Gastrocnemius medialis (tissue), 4 donors: ENCODE measurements at regions not wholly inside any gene's neighbourhood (a gene's known extent, or its start where the extent isn't known, plus 50 kb on each side); places are given as distances from the start of the nearest gene placed in this dataset.

ENCODE experiments used
- ATAC-seq, 2 donors: fragments of 150-250 bp; one replicate each; pipeline ENCODE4 v1.9.1; 2016
- DNase-seq, 2 donors: peaks; one replicate each; pipeline ENCODE4 v3.0.0-alpha.2; 2019
- H3K27ac ChIP-seq, 4 donors: fragments of 200-600 bp; sonication (generic); 1 replicate in 1 of 4; 2 replicates in 3 of 4; pipeline ENCODE4 v1.5.1; 2016 to 2018; ENCODE audit warnings: mild to moderate bottlenecking in 2 of 4, moderate library complexity in 1 of 4
- H3K27me3 ChIP-seq, 3 donors: fragments of 200-600 bp; sonication (generic) in 2 of 3; 1 replicate in 1 of 3; 2 replicates in 2 of 3; pipeline versions ENCODE4 v1.5.1 to v1.6.0; 2016 to 2019; ENCODE audit warnings: mild to moderate bottlenecking in 1 of 3, moderate library complexity in 1 of 3
- H3K36me3 ChIP-seq, 2 donors: fragments of 200-600 bp; sonication (generic) in 1 of 2; one replicate each; pipeline ENCODE4 v1.5.1; 2017 to 2018
- H3K4me1 ChIP-seq, 2 donors: fragments of 200-600 bp; sonication (generic) in 1 of 2; one replicate each; pipeline ENCODE4 v1.5.1; 2016 to 2017; ENCODE audit warnings: mild to moderate bottlenecking in 2 of 2
- H3K4me3 ChIP-seq, 4 donors: fragments of 200-600 bp; sonication (generic) in 3 of 4; 1 replicate in 1 of 4; 2 replicates in 3 of 4; pipeline ENCODE4 v1.5.1; 2016 to 2019; ENCODE audit warnings: mild to moderate bottlenecking in 2 of 4
- H3K9me3 ChIP-seq, 3 donors: fragments of 200-600 bp; sonication (generic) in 2 of 3; 1 replicate in 1 of 3; 2 replicates in 2 of 3; pipeline ENCODE4 v1.5.1; 2016 to 2019
- CTCF ChIP-seq, 5 experiments: fragments of 450-650 bp in 3 of 5; fragments of 200-600 bp in 2 of 5; sonication (generic) in 2 of 5; IDR thresholded peaks in 4 of 5; conservative IDR thresholded peaks in 1 of 5; 1 replicate in 4 of 5; 2 replicates in 1 of 5; pipeline ENCODE4 v1.5.1; 2016 to 2019; ENCODE audit warnings: antibody characterized with exemption in 5 of 5, mild to moderate bottlenecking in 3 of 5, moderate library complexity in 3 of 5
- POLR2A ChIP-seq, 2 donors: fragments of 450-650 bp; IDR thresholded peaks; one replicate each; pipeline ENCODE4 v1.6.1; 2017; ENCODE audit warnings: antibody characterized with exemption in 2 of 2, mild to moderate bottlenecking in 2 of 2, moderate library complexity in 2 of 2
- in situ Hi-C, 4 donors: fragments of 200-750 bp; cut with MboI; loops; one replicate each; pipeline versions ENCODE4 v1.15.0 to v1.8.0; 2017; ENCODE audit warnings: low sequenced_read_pairs in 4 of 4
- intact Hi-C: fragments of 100-400 bp; cut with DNase I; formaldehyde crosslinking; loops from one replicate; pipeline ENCODE4 v1.15.1; 2023; ENCODE audit warnings: low total_unique reads

GRCh38 chr1:42075179-42075578 lies 78.0 kb upstream of the GUCA2B start:
- Histone ChIP-seq H3K27me3 (no peaks in the 10 kb centered on the region), H3K27ac (no peak overlapping the region), H3K4me1 (no peaks in the 10 kb centered on the region), H3K36me3 (no peaks in the 10 kb centered on the region), H3K9me3 (no peaks in the 10 kb centered on the region), H3K4me3 (no peak overlapping the region)
- TF ChIP-seq POLR2A (IDR thresholded peaks at IDR 0.05) (no peak), CTCF (IDR thresholded peaks at IDR 0.05 in 4 of 5, conservative IDR thresholded peaks at IDR 0.05 in 1 of 5) (no peak)
- DNase-seq (no peak), ATAC-seq (no peak)
- intact Hi-C loops (no loop called here), in situ Hi-C loops (no loop called here)

GRCh38 chr1:42070996-42071395 lies 82.2 kb upstream of the GUCA2B start:
- Histone ChIP-seq H3K4me3 (no peak overlapping the region), H3K27ac (no peak overlapping the region), H3K4me1 (no peaks in the 10 kb centered on the region), H3K27me3 (no peaks in the 10 kb centered on the region), H3K9me3 (no peaks in the 10 kb centered on the region), H3K36me3 (no peaks in the 10 kb centered on the region)
- intact Hi-C loops, result no loop called here
- TF ChIP-seq POLR2A (IDR thresholded peaks at IDR 0.05) (no peak), CTCF (IDR thresholded peaks at IDR 0.05 in 4 of 5, conservative IDR thresholded peaks at IDR 0.05 in 1 of 5) (no peak)
- no peak for DNase-seq
- in situ Hi-C loops, result no loop called here
- ATAC-seq, result no peak

GRCh38 chr1:42057800-42058199 lies 95.4 kb upstream of the GUCA2B start:
- H3K27me3 ChIP-seq, result peaks cover 0 to 4% (median 0%) of the 10 kb centered on the region in 3 donors
- DNase-seq (no peak), ATAC-seq (no peak)
- TF ChIP-seq POLR2A (IDR thresholded peaks at IDR 0.05), result no peak
- no peak overlapping the region for H3K27ac ChIP-seq
- in situ Hi-C loops (no loop called here), intact Hi-C loops (no loop called here)
- peaks cover 0 to 6% (median 0%) of the 10 kb centered on the region in 3 donors for H3K9me3 ChIP-seq
- H3K4me3 ChIP-seq, result no peak overlapping the region
- H3K4me1 ChIP-seq, result no peaks in the 10 kb centered on the region
- H3K36me3 ChIP-seq, result no peaks in the 10 kb centered on the region

GRCh38 chr1:42056460-42056859 lies 96.8 kb upstream of the GUCA2B start:
- in situ Hi-C loops, result no loop called here
- peaks cover 0 to 4% (median 0%) of the 10 kb centered on the region in 3 donors for H3K27me3 ChIP-seq
- DNase-seq, result no peak
- ATAC-seq, result no peak
- no peak overlapping the region for H3K4me3 ChIP-seq
- H3K27ac ChIP-seq, result no peak overlapping the region
- H3K36me3 ChIP-seq, result no peaks in the 10 kb centered on the region
- peaks cover 0 to 6% (median 0%) of the 10 kb centered on the region in 3 donors for H3K9me3 ChIP-seq
- intact Hi-C loops, result no loop called here
- no peaks in the 10 kb centered on the region for H3K4me1 ChIP-seq
- TF ChIP-seq CTCF (IDR thresholded peaks at IDR 0.05 in 4 of 5, conservative IDR thresholded peaks at IDR 0.05 in 1 of 5) (no peak), POLR2A (IDR thresholded peaks at IDR 0.05) (no peak)

- no peak overlapping the region for H3K27ac ChIP-seq
- intact Hi-C loops (no loop called here), in situ Hi-C loops (no loop called here)
- peaks cover 0 to 4% (median 0%) of the 10 kb centered on the region in 3 donors for H3K27me3 ChIP-seq
- no peaks in the 10 kb centered on the region for H3K4me1 ChIP-seq
- H3K36me3 ChIP-seq, result no peaks in the 10 kb centered on the region
- ATAC-seq (no peak), DNase-seq (no peak)
- H3K9me3 ChIP-seq, result peaks cover 0 to 6% (median 0%) of the 10 kb centered on the region in 3 donors
- no peak overlapping the region for H3K4me3 ChIP-seq
- TF ChIP-seq POLR2A (IDR thresholded peaks at IDR 0.05) (no peak), CTCF (IDR thresholded peaks at IDR 0.05 in 4 of 5, conservative IDR thresholded peaks at IDR 0.05 in 1 of 5) (no peak)
Measured at GRCh38 chr1:42055061-42055460, 98.1 kb upstream of the GUCA2B start.
